Keratinocyte (primary cell): ENCODE measurements at regions not wholly inside any gene's neighbourhood (a gene's known extent, or its start where the extent isn't known, plus 50 kb on each side); places are given as distances from the start of the nearest gene placed in this dataset.

Experiments used
- DNase-seq: peaks from one replicate; pipeline ENCODE4 v3.0.0-alpha.2; 2011; ENCODE audit warnings: low read depth, missing footprints, low spot score
- FAIRE-seq: peaks from 2 replicates; lab custom pipeline; 2011; peaks lifted over from hg19 to GRCh38; lab: Jason Lieb, UNC
- H2AFZ ChIP-seq: 2 replicates; pipeline ENCODE4 v1.6.0; 2012; ENCODE audit warnings: low read length, control low read depth, inconsistent platforms; ENCODE audit not compliant: control insufficient read depth
- H3K27ac ChIP-seq: 2 replicates; pipeline ENCODE4 v1.5.1; 2011; ENCODE audit warnings: low read length; ENCODE audit not compliant: control insufficient read depth, insufficient read depth
- H3K27me3 ChIP-seq: 3 replicates; pipeline ENCODE4 v1.6.0; 2011; ENCODE audit warnings: low read length; ENCODE audit not compliant: control insufficient read depth, insufficient read depth; ENCODE audit errors: extremely low read depth
- H3K36me3 ChIP-seq, 2 experiments: 2 replicates in 1 of 2; 3 replicates in 1 of 2; pipeline ENCODE4 v1.5.1; 2011; ENCODE audit warnings: low read length in 2 of 2, mild to moderate bottlenecking in 1 of 2; ENCODE audit not compliant: control insufficient read depth in 2 of 2, insufficient read depth in 2 of 2; ENCODE audit errors: extremely low read depth in 1 of 2
- H3K4me1 ChIP-seq: 3 replicates; pipeline ENCODE4 v1.5.1; 2011; ENCODE audit warnings: low read length; ENCODE audit not compliant: control insufficient read depth, insufficient read depth; ENCODE audit errors: extremely low read depth
- H3K4me2 ChIP-seq: 3 replicates; pipeline ENCODE4 v1.6.0; 2011; ENCODE audit warnings: low read depth, low read length; ENCODE audit not compliant: control insufficient read depth, insufficient read depth; ENCODE audit errors: extremely low read depth
- H3K4me3 ChIP-seq, 3 experiments: fragments of 200-600 bp in 1 of 3; sonication (generic) in 1 of 3; 2 replicates in 2 of 3; 3 replicates in 1 of 3; pipeline ENCODE4 v1.5.1; 2011 to 2016; ENCODE audit warnings: low read length in 3 of 3, mild to moderate bottlenecking in 3 of 3, control low read depth in 2 of 3, inconsistent platforms in 1 of 3, low read depth in 1 of 3, mixed read lengths in 1 of 3, mixed run types in 1 of 3, moderate library complexity in 1 of 3; ENCODE audit not compliant: control insufficient read depth in 2 of 3, insufficient read depth in 2 of 3; ENCODE audit errors: extremely low read depth in 1 of 3
- H3K79me2 ChIP-seq: 2 replicates; pipeline ENCODE4 v1.6.0; 2012; ENCODE audit warnings: low read length; ENCODE audit not compliant: control insufficient read depth, insufficient read depth
- H3K9ac ChIP-seq: 3 replicates; pipeline ENCODE4 v1.6.0; 2011; ENCODE audit warnings: low read length; ENCODE audit not compliant: control insufficient read depth, insufficient read depth; ENCODE audit errors: extremely low read depth
- H3K9me1 ChIP-seq: 3 replicates; pipeline ENCODE4 v1.6.0; 2011; ENCODE audit warnings: low read length; ENCODE audit not compliant: control insufficient read depth, insufficient read depth; ENCODE audit errors: extremely low read depth
- H3K9me3 ChIP-seq: 2 replicates; pipeline ENCODE4 v1.5.1; 2012; ENCODE audit warnings: low read depth, low read length; ENCODE audit not compliant: control insufficient read depth
- H4K20me1 ChIP-seq: 3 replicates; pipeline ENCODE4 v1.6.0; 2011; ENCODE audit warnings: low read length; ENCODE audit not compliant: control insufficient read depth, insufficient read depth; ENCODE audit errors: extremely low read depth
- EZH2 ChIP-seq: IDR thresholded peaks from one replicate; pipeline ENCODE4 v1.6.1; 2012; ENCODE audit warnings: inconsistent platforms, mild to moderate bottlenecking, low read length, moderate library complexity
- dilution Hi-C: fragments of 300-500 bp; cut with MboI; formaldehyde crosslinking; loops from one replicate; pipeline ENCODE4 v1.7.0; 2020; ENCODE audit warnings: low sequenced_read_pairs; ENCODE audit not compliant: extremely low pct_ligation_motif_present
- TF ChIP-seq, protein P1 (sequence below), 3 experiments: IDR thresholded peaks in 1 of 3; conservative IDR thresholded peaks in 1 of 3; optimal IDR thresholded peaks in 1 of 3; 2 replicates in 2 of 3; 3 replicates in 1 of 3; pipeline versions ENCODE3 to v1.5.1; 2011; ENCODE audit warnings: low read length in 3 of 3, mild to moderate bottlenecking in 3 of 3, moderate library complexity in 2 of 3, control low read depth in 1 of 3, inconsistent platforms in 1 of 3; ENCODE audit not compliant: insufficient read depth in 2 of 3; ENCODE audit errors: extremely low read depth in 1 of 3

DNA sequence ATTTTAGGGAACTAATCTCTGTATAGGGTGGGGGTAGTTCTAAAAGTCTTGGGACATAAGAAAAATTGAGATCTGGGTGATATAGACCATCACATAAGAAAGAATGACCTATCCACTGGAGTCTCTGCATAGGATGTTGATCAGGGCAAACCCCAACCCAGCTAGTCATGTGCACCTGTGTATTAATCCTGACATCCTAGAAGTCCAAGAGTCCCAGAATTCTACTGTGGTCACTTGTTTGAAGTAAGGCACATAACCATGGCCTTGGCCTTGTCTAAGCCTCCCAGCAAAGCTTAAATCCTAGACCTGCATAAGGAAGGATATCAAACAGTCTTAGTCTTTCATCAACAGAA, 334.1 kb upstream of the DCN start:
- DNase-seq (no peak), FAIRE-seq (no peak)
- dilution Hi-C loops = no loop called here
- Histone ChIP-seq H3K4me1 (no peaks in the 10 kb centered on the region), H3K9me1 (no peaks in the 10 kb centered on the region), H3K36me3 (no peaks in the 10 kb centered on the region), H3K4me2 (no peak overlapping the region), H3K9me3 (no peaks in the 10 kb centered on the region), H3K27me3 (no peaks in the 10 kb centered on the region), H3K27ac (no peak overlapping the region), H2AFZ (no peak overlapping the region), H4K20me1 (no peaks in the 10 kb centered on the region), H3K9ac (no peak overlapping the region), H3K4me3 (no peak overlapping the region), H3K79me2 (no peaks in the 10 kb centered on the region)
- TF ChIP-seq, protein P1, sequence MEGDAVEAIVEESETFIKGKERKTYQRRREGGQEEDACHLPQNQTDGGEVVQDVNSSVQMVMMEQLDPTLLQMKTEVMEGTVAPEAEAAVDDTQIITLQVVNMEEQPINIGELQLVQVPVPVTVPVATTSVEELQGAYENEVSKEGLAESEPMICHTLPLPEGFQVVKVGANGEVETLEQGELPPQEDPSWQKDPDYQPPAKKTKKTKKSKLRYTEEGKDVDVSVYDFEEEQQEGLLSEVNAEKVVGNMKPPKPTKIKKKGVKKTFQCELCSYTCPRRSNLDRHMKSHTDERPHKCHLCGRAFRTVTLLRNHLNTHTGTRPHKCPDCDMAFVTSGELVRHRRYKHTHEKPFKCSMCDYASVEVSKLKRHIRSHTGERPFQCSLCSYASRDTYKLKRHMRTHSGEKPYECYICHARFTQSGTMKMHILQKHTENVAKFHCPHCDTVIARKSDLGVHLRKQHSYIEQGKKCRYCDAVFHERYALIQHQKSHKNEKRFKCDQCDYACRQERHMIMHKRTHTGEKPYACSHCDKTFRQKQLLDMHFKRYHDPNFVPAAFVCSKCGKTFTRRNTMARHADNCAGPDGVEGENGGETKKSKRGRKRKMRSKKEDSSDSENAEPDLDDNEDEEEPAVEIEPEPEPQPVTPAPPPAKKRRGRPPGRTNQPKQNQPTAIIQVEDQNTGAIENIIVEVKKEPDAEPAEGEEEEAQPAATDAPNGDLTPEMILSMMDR (optimal IDR thresholded peaks at IDR 0.05 in 1 of 3, IDR thresholded peaks at IDR 0.05 in 1 of 3, conservative IDR thresholded peaks at IDR 0.05 in 1 of 3; ENCODE audit: extremely low read depth in 1 of 3, insufficient read depth in 2 of 3, low read length in 3 of 3) = no peak
- TF ChIP-seq EZH2 = no peak

DNA sequence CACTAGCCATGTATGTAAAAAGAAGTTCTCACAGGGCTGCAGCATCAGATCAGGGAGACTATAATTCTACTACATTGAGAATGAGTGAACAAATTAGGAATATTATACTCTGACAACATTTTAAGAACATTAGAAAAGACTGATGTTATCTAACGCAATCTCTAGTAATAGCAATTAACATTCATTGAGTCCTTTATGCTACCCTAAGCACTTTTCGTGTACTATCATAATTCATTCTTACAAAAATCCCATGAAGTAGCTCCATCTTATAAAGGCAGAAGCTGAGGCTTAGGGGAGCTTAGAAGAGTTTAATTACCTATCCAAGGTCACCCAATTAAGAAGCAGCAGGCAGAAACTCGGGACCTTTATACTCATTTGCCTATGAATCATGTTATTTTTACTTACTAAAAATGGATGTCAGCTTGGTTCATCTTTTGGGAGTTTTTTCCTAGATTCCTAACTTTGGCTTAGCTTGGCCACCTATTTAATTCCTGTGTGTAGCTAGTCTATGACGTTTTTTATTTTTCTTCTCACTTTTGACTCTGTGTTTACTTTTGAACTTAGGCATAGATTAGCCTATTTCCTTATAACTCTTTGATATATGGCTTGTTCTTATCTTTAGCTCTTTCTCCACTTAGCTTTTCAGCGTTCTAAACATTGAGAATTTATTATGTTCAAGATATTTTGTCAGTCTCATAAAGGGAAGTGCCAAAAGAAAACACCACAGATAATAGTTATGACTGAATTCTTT, 333.5 kb upstream of the DCN start:
- Histone ChIP-seq H3K4me1 (no peaks in the 10 kb centered on the region), H3K27me3 (no peaks in the 10 kb centered on the region), H3K9me3 (no peaks in the 10 kb centered on the region), H3K4me3 (no peak overlapping the region), H3K9me1 (no peaks in the 10 kb centered on the region), H3K4me2 (no peak overlapping the region), H4K20me1 (no peaks in the 10 kb centered on the region), H2AFZ (no peak overlapping the region), H3K27ac (no peak overlapping the region), H3K36me3 (no peaks in the 10 kb centered on the region), H3K79me2 (no peaks in the 10 kb centered on the region), H3K9ac (no peak overlapping the region)
- dilution Hi-C loops = no loop called here
- DNase-seq (no peak), FAIRE-seq (no peak)
- no peak for TF ChIP-seq EZH2

DNA sequence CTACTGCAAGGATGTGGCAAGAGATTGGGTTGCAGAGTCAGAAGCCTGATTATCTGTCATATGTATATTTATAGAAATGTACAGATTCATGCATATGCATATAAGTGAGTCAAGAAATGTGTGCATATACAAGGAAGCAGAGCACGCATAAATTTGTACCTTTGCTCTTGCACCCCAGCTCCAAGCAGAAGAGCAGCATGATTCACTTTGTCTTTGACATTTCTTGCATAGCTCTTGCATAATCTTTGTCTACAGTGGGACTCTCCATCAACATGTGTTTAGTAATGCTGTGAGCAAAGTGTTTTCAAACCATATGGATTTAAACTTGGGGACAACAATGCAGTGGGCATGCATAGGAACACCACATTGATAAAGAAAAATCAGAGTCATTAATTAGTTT, 330.7 kb upstream of the DCN start:
- no peaks in the 10 kb centered on the region for H3K27me3 ChIP-seq
- no peak overlapping the region for H3K27ac ChIP-seq
- FAIRE-seq (no peak), DNase-seq (no peak)
- no peaks in the 10 kb centered on the region for H3K9me1 ChIP-seq
- H3K9me3 ChIP-seq = no peaks in the 10 kb centered on the region
- dilution Hi-C loops = no loop called here
- no peaks in the 10 kb centered on the region for H3K4me1 ChIP-seq
- no peak overlapping the region for H3K9ac ChIP-seq
- H3K36me3 ChIP-seq = no peaks in the 10 kb centered on the region
- no peaks in the 10 kb centered on the region for H3K79me2 ChIP-seq
- H2AFZ ChIP-seq = no peak overlapping the region
- TF ChIP-seq, protein P1 (optimal IDR thresholded peaks at IDR 0.05 in 1 of 3, IDR thresholded peaks at IDR 0.05 in 1 of 3, conservative IDR thresholded peaks at IDR 0.05 in 1 of 3; ENCODE audit: extremely low read depth in 1 of 3, insufficient read depth in 2 of 3, low read length in 3 of 3) = no peak
- no peak for TF ChIP-seq EZH2
- H4K20me1 ChIP-seq = no peaks in the 10 kb centered on the region
- no peak overlapping the region for H3K4me2 ChIP-seq
- no peak overlapping the region for H3K4me3 ChIP-seq
